ENCODE measurements at regions not wholly inside any gene's neighbourhood (a gene's known extent, or its start where the extent isn't known, plus 50 kb on each side); places are given as distances from the start of the nearest gene placed in this dataset.

DNA sequence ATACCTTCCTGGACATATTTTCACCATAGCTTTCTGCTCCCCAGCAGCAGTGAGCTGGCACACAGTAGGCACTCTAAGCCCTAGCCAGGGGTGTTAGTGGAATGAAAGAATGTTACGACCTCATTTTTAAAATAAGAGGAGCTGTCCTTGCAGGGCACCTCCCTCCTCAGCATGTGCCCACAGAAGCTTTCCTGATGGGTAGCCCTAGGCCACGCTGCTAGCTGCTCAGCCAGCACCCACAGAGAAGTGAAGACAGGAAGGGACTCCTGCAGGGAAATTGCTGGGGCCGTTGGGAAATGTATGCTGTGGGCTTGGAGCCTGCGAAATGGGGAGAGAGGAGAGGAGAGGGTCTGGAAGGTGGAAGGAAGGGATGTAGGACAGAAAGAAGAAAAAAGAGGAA, 87.3 kb upstream of the ANKRD34C start:
- TF ChIP-seq POLR2AphosphoS5 (IDR thresholded peaks at IDR 0.05) (no peak), CTCF (IDR thresholded peaks at IDR 0.05) (no peak)

Measured in esophagus muscularis mucosa (tissue), 3 donors.